Endothelial cell (in vitro differentiated cells): ENCODE measurements at regions not wholly inside any gene's neighbourhood (a gene's known extent, or its start where the extent isn't known, plus 50 kb on each side); places are given as distances from the start of the nearest gene placed in this dataset.

Experiments
- DNase-seq: peaks from one replicate; pipeline ENCODE4 v3.0.0; 2021; ENCODE audit warnings: low spot score
- H3K27ac Mint-ChIP-seq: one replicate; pipeline ENCODE4 v1.8.0; 2021; ENCODE audit warnings: mixed read lengths, inconsistent platforms; ENCODE audit not compliant: unreplicated experiment
- H3K27me3 Mint-ChIP-seq: one replicate; pipeline ENCODE4 v1.8.0; 2021; ENCODE audit warnings: mild to moderate bottlenecking, moderate library complexity, mixed read lengths, inconsistent platforms; ENCODE audit not compliant: unreplicated experiment
- H3K36me3 Mint-ChIP-seq: one replicate; pipeline ENCODE4 v1.8.0; 2021; ENCODE audit warnings: mild to moderate bottlenecking, low read depth, mixed read lengths, inconsistent platforms; ENCODE audit not compliant: unreplicated experiment
- H3K4me1 Mint-ChIP-seq: one replicate; pipeline ENCODE4 v1.8.0; 2021; ENCODE audit warnings: mild to moderate bottlenecking, mixed read lengths, inconsistent platforms; ENCODE audit not compliant: unreplicated experiment
- H3K4me3 Mint-ChIP-seq: one replicate; pipeline ENCODE4 v1.8.0; 2021; ENCODE audit warnings: mild to moderate bottlenecking, mixed read lengths, inconsistent platforms; ENCODE audit not compliant: unreplicated experiment
- H3K9me3 Mint-ChIP-seq: one replicate; pipeline ENCODE4 v1.8.0; 2021; ENCODE audit warnings: mixed read lengths, inconsistent platforms; ENCODE audit not compliant: unreplicated experiment
- CTCF ChIP-seq: fragments of 200-600 bp; sonication (generic); IDR thresholded peaks from one replicate; pipeline ENCODE4 v1.5.0; 2021; ENCODE audit warnings: antibody characterized with exemption; ENCODE audit not compliant: unreplicated experiment

DNA sequence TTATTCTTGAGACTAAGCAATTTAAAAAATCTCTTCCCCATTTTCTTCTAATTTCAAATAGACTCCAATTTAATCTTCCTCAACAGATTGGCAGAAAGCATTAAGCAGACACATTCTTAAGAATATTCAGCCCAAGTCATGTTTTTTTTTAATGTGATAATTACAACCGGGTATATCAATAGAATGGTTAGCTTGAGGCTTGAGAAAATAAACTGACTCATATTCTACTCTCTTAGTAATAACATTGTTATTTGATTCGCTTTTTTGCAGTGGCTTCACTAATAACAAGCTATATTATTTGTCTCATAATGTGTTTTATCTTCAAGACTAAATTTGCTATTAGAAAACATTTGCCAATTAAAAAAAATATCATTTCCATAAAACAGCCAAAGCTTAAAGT, 488.6 kb upstream of the RGS18 start:
- Mint-ChIP-seq H3K27me3 (no peaks in the 10 kb centered on the region), H3K4me3 (no peak overlapping the region), H3K36me3 (no peaks in the 10 kb centered on the region), H3K4me1 (no peaks in the 10 kb centered on the region), H3K9me3 (no peaks in the 10 kb centered on the region), H3K27ac (no peak overlapping the region)
- DNase-seq, result no peak
- TF ChIP-seq CTCF, result no peak

GRCh38 chr1:191671236-191671635, 487.0 kb upstream of the RGS18 start:
- H3K9me3 Mint-ChIP-seq, result no peaks in the 10 kb centered on the region
- no peak overlapping the region for H3K27ac Mint-ChIP-seq
- no peak for DNase-seq
- TF ChIP-seq CTCF, result no peak
- H3K36me3 Mint-ChIP-seq, result no peaks in the 10 kb centered on the region
- H3K4me1 Mint-ChIP-seq, result no peaks in the 10 kb centered on the region
- no peak overlapping the region for H3K4me3 Mint-ChIP-seq
- H3K27me3 Mint-ChIP-seq, result no peaks in the 10 kb centered on the region

DNA sequence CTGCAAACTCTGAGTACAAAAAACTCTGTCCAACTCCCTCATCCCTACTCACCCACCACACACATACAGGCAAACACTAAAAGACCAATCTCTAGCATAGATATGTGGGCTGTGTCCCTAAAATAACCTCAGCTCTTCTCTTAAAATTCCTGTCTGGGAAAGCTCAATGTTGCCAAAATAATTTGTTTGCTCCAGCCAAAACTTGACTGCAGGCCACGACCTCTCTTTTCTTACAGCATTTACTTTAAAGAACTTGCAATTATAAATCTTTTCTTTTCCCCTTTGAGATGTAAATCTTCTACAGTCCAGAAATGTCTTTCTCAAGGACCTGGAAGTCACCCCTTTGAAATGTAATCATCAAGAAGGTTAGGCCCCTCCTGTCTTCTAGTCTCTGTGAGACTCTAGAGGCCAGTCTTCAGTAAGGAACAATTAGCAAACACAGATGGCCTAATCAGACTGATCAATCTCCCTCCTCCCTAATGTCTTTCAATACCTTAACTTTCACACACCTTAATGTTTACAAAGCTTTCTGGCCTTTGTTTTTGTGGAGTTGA, 483.6 kb upstream of the RGS18 start:
- no peak for DNase-seq
- no peaks in the 10 kb centered on the region for H3K9me3 Mint-ChIP-seq
- no peak overlapping the region for H3K27ac Mint-ChIP-seq
- no peak overlapping the region for H3K4me3 Mint-ChIP-seq
- H3K27me3 Mint-ChIP-seq, result no peaks in the 10 kb centered on the region
- TF ChIP-seq CTCF, result no peak
- no peaks in the 10 kb centered on the region for H3K36me3 Mint-ChIP-seq
- no peaks in the 10 kb centered on the region for H3K4me1 Mint-ChIP-seq

- H3K4me3 Mint-ChIP-seq, result no peak overlapping the region
- no peak for DNase-seq
- H3K27ac Mint-ChIP-seq, result no peak overlapping the region
- no peaks in the 10 kb centered on the region for H3K36me3 Mint-ChIP-seq
- H3K27me3 Mint-ChIP-seq, result no peaks in the 10 kb centered on the region
- no peak for TF ChIP-seq CTCF
- peaks cover 3% of the 10 kb centered on the region for H3K4me1 Mint-ChIP-seq
- no peaks in the 10 kb centered on the region for H3K9me3 Mint-ChIP-seq
Observed at GRCh38 chr1:191675856-191676783, 482.1 kb upstream of the RGS18 start.

GRCh38 chr1:191685669-191686068, 472.6 kb upstream of the RGS18 start:
- no peak for DNase-seq
- no peaks in the 10 kb centered on the region for H3K9me3 Mint-ChIP-seq
- no peak overlapping the region for H3K4me3 Mint-ChIP-seq
- no peaks in the 10 kb centered on the region for H3K36me3 Mint-ChIP-seq
- H3K27ac Mint-ChIP-seq, result no peak overlapping the region
- H3K27me3 Mint-ChIP-seq, result no peaks in the 10 kb centered on the region
- no peaks in the 10 kb centered on the region for H3K4me1 Mint-ChIP-seq
- no peak for TF ChIP-seq CTCF
